A549 (cell line): ENCODE measurements at regions not wholly inside any gene's neighbourhood (a gene's known extent, or its start where the extent isn't known, plus 50 kb on each side); places are given as distances from the start of the nearest gene placed in this dataset.

Experiments
- CBX2 ChIP-seq: fragments of 200-600 bp; sonication (generic); IDR thresholded peaks from 2 replicates; pipeline ENCODE4 v1.6.1; 2016; ENCODE audit warnings: low read depth, mild to moderate bottlenecking, borderline replicate concordance
- CTCF ChIP-seq: fragments of >200 bp; sonication (Bioruptor Twin); formaldehyde crosslinking; IDR thresholded peaks from 3 replicates; pipeline ENCODE4 v1.5.1; 2016
- EP300 ChIP-seq, 2 experiments: fragments of >200 bp; sonication (Bioruptor Twin); formaldehyde crosslinking; IDR thresholded peaks; 2 replicates in 1 of 2; 3 replicates in 1 of 2; pipeline ENCODE4 v1.6.1; 2016 to 2017
- MYC ChIP-seq: IDR thresholded peaks from 2 replicates; pipeline ENCODE4 v1.6.1; 2012; ENCODE audit warnings: mild to moderate bottlenecking, inconsistent platforms, low read length, improper control_type of control experiment, borderline replicate concordance
- POLR2A ChIP-seq: IDR thresholded peaks from 2 replicates; pipeline ENCODE4 v1.6.1; 2012; ENCODE audit warnings: mild to moderate bottlenecking, low read length

DNA sequence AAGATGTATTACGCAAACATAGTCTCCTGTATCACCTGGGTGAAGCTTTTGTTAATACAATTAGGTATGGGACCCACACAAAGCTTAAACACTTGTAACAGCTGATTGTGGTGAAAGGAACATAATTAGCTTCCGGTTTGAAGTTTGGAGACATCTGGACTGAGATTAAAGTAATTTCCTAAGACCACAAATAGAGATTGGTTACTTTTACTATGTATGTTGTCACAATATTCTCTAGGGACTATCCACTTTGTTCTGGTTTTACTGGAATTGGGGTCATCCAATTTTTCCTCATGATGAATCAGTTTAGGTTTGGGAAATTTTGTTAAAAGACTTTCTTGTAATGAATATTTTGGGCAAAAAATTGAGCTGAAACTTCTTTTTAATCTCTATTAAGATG, 71.8 kb upstream of the SAMSN1 start:
- no peak for TF ChIP-seq EP300 (IDR thresholded peaks at IDR 0.05)
- TF ChIP-seq CBX2, result no peak
- no peak for TF ChIP-seq CTCF
- TF ChIP-seq MYC, result no peak
- no peak for TF ChIP-seq POLR2A
